HepG2 (cell line): ENCODE measurements at regions not wholly inside any gene's neighbourhood (a gene's known extent, or its start where the extent isn't known, plus 50 kb on each side); places are given as distances from the start of the nearest gene placed in this dataset.

Experiments used
- CBX5 ChIP-seq: sonication (generic); formaldehyde crosslinking; IDR thresholded peaks from 2 replicates; pipeline ENCODE4 v1.4.0; 2020; ENCODE audit warnings: missing genetic modification reagents, borderline replicate concordance
- EEA1 ChIP-seq: sonication (generic); formaldehyde crosslinking; IDR thresholded peaks from 2 replicates; pipeline ENCODE4 v1.5.1; 2020; ENCODE audit warnings: mild to moderate bottlenecking, missing genetic modification reagents, borderline replicate concordance
- HOXA5 ChIP-seq: sonication (generic); formaldehyde crosslinking; IDR thresholded peaks from 2 replicates; pipeline ENCODE4 v1.4.0; 2020; ENCODE audit warnings: missing genetic modification reagents
- NCOA2 ChIP-seq: sonication (generic); formaldehyde crosslinking; IDR thresholded peaks from 2 replicates; pipeline ENCODE4 v1.8.0; 2022; ENCODE audit warnings: inconsistent platforms
- NFE2L1 ChIP-seq: sonication (generic); formaldehyde crosslinking; IDR thresholded peaks from 2 replicates; pipeline ENCODE4 v1.4.0; 2020; ENCODE audit warnings: missing genetic modification reagents, mild to moderate bottlenecking, borderline replicate concordance
- SATB2 ChIP-seq: sonication (generic); formaldehyde crosslinking; IDR thresholded peaks from 2 replicates; pipeline ENCODE4 v1.5.0; 2020; ENCODE audit warnings: missing genetic modification reagents
- SRY ChIP-seq: sonication (generic); formaldehyde crosslinking; IDR thresholded peaks from 2 replicates; pipeline ENCODE4 v1.8.0; 2022; ENCODE audit warnings: mild to moderate bottlenecking, missing genetic modification reagents
- ZFP37 ChIP-seq: sonication (generic); formaldehyde crosslinking; IDR thresholded peaks from 2 replicates; pipeline ENCODE4 v1.4.0; 2020; ENCODE audit warnings: missing genetic modification reagents, borderline replicate concordance
- ZNF101 ChIP-seq: sonication (generic); formaldehyde crosslinking; IDR thresholded peaks from 2 replicates; pipeline ENCODE4 v1.4.0; 2020; ENCODE audit warnings: mild to moderate bottlenecking, low read depth, missing genetic modification reagents, borderline replicate concordance
- ZNF232 ChIP-seq: sonication (generic); formaldehyde crosslinking; IDR thresholded peaks from 2 replicates; pipeline ENCODE4 v1.4.0; 2020; ENCODE audit warnings: missing genetic modification reagents, borderline replicate concordance
- ZNF451 ChIP-seq: sonication (generic); formaldehyde crosslinking; IDR thresholded peaks from 2 replicates; pipeline ENCODE4 v1.5.0; 2020; ENCODE audit warnings: mild to moderate bottlenecking, missing genetic modification reagents
- ZNF703 ChIP-seq: sonication (generic); formaldehyde crosslinking; IDR thresholded peaks from 2 replicates; pipeline ENCODE4 v1.5.1; 2020; ENCODE audit warnings: missing genetic modification reagents, mild to moderate bottlenecking, moderate library complexity, borderline replicate concordance
- ZNF773 ChIP-seq: sonication (generic); formaldehyde crosslinking; IDR thresholded peaks from 2 replicates; pipeline ENCODE4 v1.4.0; 2020; ENCODE audit warnings: missing genetic modification reagents, borderline replicate concordance
- ZSCAN22 ChIP-seq: sonication (generic); formaldehyde crosslinking; IDR thresholded peaks from 2 replicates; pipeline ENCODE4 v1.4.0; 2020; ENCODE audit warnings: mild to moderate bottlenecking, missing genetic modification reagents
- TF ChIP-seq, protein P1 (sequence below): sonication (generic); formaldehyde crosslinking; IDR thresholded peaks from 2 replicates; pipeline ENCODE4 v1.4.0; 2020; ENCODE audit warnings: missing genetic modification reagents, borderline replicate concordance
- TF ChIP-seq, protein P2 (sequence below): sonication (generic); formaldehyde crosslinking; IDR thresholded peaks from 2 replicates; pipeline ENCODE4 v1.4.0; 2020; ENCODE audit warnings: missing genetic modification reagents
- TF ChIP-seq, protein P3 (sequence below): sonication (generic); formaldehyde crosslinking; conservative IDR thresholded peaks from 2 replicates; pipeline ENCODE4 v1.4.0; 2020; ENCODE audit warnings: missing genetic modification reagents
- TF ChIP-seq, protein P4 (sequence below): sonication (generic); formaldehyde crosslinking; IDR thresholded peaks from 2 replicates; pipeline ENCODE4 v1.8.0; 2022; ENCODE audit warnings: mild to moderate bottlenecking, missing genetic modification reagents, moderate library complexity
- TF ChIP-seq, protein P5 (sequence below): fragments of 450-650 bp; IDR thresholded peaks from 2 replicates; pipeline ENCODE4 v1.6.1; 2016
- TF ChIP-seq, protein P6 (sequence below): sonication (generic); formaldehyde crosslinking; IDR thresholded peaks from 2 replicates; pipeline ENCODE4 v1.4.0; 2020; ENCODE audit warnings: missing genetic modification reagents

DNA sequence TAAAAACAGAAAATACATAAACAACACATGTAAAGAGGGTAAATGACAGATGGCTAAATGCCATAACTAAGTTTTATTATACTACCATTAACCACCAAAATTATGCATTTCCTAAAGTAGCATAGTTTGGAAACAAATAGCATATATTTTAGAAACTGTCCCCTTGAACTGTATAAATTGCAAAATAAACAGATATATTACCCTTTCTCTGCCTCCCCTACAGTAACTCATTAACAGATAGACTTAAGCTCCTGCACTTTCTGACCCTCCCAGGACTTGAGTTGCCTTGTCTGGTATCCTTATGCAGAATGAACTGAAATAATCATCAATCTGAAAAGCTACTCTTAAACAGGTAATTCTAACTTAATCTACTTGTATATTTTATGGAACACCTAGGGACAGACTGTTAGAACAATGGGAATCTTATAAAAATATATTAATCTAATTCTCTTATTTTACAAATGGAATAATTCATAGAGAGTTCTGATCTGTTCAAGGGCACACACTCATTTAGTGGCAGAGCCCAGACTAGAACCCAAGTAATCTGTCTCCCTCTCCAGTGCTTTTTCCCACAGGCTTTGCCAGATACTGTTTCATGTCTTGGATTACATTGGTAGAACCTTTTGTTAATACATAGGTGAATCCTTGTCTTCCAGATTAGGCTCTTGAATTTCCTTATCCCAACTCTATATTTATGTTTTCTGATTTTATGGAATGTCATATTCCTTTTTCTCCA, 50.6 kb upstream of the LOC128125822 start (continued):
- no peak for TF ChIP-seq NFE2L1 (CRISPR knock-in tag)
- TF ChIP-seq, protein P1, sequence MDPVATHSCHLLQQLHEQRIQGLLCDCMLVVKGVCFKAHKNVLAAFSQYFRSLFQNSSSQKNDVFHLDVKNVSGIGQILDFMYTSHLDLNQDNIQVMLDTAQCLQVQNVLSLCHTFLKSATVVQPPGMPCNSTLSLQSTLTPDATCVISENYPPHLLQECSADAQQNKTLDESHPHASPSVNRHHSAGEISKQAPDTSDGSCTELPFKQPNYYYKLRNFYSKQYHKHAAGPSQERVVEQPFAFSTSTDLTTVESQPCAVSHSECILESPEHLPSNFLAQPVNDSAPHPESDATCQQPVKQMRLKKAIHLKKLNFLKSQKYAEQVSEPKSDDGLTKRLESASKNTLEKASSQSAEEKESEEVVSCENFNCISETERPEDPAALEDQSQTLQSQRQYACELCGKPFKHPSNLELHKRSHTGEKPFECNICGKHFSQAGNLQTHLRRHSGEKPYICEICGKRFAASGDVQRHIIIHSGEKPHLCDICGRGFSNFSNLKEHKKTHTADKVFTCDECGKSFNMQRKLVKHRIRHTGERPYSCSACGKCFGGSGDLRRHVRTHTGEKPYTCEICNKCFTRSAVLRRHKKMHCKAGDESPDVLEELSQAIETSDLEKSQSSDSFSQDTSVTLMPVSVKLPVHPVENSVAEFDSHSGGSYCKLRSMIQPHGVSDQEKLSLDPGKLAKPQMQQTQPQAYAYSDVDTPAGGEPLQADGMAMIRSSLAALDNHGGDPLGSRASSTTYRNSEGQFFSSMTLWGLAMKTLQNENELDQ (CRISPR knock-in tag): no peak
- TF ChIP-seq ZNF773 (CRISPR knock-in tag): no peak
- TF ChIP-seq, protein P2, sequence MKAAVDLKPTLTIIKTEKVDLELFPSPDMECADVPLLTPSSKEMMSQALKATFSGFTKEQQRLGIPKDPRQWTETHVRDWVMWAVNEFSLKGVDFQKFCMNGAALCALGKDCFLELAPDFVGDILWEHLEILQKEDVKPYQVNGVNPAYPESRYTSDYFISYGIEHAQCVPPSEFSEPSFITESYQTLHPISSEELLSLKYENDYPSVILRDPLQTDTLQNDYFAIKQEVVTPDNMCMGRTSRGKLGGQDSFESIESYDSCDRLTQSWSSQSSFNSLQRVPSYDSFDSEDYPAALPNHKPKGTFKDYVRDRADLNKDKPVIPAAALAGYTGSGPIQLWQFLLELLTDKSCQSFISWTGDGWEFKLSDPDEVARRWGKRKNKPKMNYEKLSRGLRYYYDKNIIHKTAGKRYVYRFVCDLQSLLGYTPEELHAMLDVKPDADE: no peak
- TF ChIP-seq ZNF101 (CRISPR knock-in tag): no peak
- TF ChIP-seq ZNF703 (CRISPR knock-in tag): no peak
- TF ChIP-seq HOXA5 (CRISPR knock-in tag): peak; percentile 11; the same call in 1 of the 2 replicates
- TF ChIP-seq NCOA2 (CRISPR knock-in tag): no peak
- TF ChIP-seq SRY: no peak
- TF ChIP-seq, protein P3, sequence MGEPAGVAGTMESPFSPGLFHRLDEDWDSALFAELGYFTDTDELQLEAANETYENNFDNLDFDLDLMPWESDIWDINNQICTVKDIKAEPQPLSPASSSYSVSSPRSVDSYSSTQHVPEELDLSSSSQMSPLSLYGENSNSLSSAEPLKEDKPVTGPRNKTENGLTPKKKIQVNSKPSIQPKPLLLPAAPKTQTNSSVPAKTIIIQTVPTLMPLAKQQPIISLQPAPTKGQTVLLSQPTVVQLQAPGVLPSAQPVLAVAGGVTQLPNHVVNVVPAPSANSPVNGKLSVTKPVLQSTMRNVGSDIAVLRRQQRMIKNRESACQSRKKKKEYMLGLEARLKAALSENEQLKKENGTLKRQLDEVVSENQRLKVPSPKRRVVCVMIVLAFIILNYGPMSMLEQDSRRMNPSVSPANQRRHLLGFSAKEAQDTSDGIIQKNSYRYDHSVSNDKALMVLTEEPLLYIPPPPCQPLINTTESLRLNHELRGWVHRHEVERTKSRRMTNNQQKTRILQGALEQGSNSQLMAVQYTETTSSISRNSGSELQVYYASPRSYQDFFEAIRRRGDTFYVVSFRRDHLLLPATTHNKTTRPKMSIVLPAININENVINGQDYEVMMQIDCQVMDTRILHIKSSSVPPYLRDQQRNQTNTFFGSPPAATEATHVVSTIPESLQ: no peak
- 0 out of 2 replicates have a peak, but pooled peaks have one; percentile 16 for TF ChIP-seq SATB2 (CRISPR knock-in tag)
- TF ChIP-seq, protein P4, sequence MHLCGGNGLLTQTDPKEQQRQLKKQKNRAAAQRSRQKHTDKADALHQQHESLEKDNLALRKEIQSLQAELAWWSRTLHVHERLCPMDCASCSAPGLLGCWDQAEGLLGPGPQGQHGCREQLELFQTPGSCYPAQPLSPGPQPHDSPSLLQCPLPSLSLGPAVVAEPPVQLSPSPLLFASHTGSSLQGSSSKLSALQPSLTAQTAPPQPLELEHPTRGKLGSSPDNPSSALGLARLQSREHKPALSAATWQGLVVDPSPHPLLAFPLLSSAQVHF: no peak
- TF ChIP-seq, protein P5, sequence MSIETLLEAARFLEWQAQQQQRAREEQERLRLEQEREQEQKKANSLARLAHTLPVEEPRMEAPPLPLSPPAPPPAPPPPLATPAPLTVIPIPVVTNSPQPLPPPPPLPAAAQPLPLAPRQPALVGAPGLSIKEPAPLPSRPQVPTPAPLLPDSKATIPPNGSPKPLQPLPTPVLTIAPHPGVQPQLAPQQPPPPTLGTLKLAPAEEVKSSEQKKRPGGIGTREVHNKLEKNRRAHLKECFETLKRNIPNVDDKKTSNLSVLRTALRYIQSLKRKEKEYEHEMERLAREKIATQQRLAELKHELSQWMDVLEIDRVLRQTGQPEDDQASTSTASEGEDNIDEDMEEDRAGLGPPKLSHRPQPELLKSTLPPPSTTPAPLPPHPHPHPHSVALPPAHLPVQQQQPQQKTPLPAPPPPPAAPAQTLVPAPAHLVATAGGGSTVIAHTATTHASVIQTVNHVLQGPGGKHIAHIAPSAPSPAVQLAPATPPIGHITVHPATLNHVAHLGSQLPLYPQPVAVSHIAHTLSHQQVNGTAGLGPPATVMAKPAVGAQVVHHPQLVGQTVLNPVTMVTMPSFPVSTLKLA: no peak
- no peak for TF ChIP-seq ZFP37 (CRISPR knock-in tag)
- TF ChIP-seq CBX5 (CRISPR knock-in tag): no peak
- no peak for TF ChIP-seq ZSCAN22
- no peak for TF ChIP-seq ZNF451 (CRISPR knock-in tag)
- no peak for TF ChIP-seq EEA1 (CRISPR knock-in tag)
- TF ChIP-seq ZNF232 (CRISPR knock-in tag): no peak
- TF ChIP-seq, protein P6, sequence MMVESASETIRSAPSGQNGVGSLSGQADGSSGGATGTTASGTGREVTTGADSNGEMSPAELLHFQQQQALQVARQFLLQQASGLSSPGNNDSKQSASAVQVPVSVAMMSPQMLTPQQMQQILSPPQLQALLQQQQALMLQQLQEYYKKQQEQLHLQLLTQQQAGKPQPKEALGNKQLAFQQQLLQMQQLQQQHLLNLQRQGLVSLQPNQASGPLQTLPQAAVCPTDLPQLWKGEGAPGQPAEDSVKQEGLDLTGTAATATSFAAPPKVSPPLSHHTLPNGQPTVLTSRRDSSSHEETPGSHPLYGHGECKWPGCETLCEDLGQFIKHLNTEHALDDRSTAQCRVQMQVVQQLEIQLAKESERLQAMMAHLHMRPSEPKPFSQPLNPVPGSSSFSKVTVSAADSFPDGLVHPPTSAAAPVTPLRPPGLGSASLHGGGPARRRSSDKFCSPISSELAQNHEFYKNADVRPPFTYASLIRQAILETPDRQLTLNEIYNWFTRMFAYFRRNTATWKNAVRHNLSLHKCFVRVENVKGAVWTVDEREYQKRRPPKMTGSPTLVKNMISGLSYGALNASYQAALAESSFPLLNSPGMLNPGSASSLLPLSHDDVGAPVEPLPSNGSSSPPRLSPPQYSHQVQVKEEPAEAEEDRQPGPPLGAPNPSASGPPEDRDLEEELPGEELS (CRISPR knock-in tag): peak; percentile 66; the same call in 1 of the 2 replicates
